ENCODE measurements at regions not wholly inside any gene's neighbourhood (a gene's known extent, or its start where the extent isn't known, plus 50 kb on each side); places are given as distances from the start of the nearest gene placed in this dataset.

GRCh38 chr16:65229191-65229662 lies 107.4 kb upstream of the CDH11 start:
- ChIA-PET POLR2A (no interaction called here), CTCF (no interaction called here)
- DNase-seq (ENCODE audit: extremely low spot score): no peak
- TF ChIP-seq BHLHE40 (IDR thresholded peaks at IDR 0.05; ENCODE audit: borderline replicate concordance): no peak
- TF ChIP-seq FOXM1 (IDR thresholded peaks at IDR 0.05; ENCODE audit: borderline replicate concordance): no peak

DNA sequence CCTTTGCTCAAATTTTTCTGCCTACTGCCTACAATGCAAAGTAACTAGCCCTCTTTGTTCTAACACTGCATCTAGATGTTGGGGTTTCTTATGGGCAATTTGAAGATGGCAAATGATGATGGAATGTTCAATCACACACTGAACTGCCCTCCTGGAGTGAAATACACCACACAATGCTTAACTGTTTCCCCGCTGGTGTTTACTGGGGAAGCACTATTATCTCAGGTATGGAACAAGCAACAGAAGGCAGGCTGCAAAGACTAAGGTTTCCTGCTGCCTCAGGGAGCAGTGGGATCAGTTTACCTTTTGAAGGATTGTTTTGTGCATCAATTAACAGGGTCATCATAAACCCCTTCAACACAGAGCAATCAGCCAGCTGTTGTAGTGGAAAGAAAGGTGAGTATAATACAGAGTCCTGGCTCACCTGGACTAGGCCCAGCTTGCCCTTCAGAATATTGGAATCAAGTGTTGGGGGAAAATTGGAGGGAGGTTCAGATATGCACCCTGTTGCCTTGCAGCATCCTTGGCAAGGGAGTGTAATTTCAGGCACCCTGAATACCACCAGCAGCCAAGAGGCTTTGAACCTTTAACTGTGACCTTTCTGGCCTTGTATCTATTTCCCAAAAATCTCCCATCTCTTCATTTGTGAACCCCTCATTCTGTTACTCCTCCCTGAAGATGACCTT lies 105.4 kb upstream of the CDH11 start:
- ChIA-PET POLR2A (no interaction called here), CTCF (no interaction called here)
- DNase-seq (ENCODE audit: extremely low spot score): no peak
- no peak for TF ChIP-seq ZNF384 (IDR thresholded peaks at IDR 0.05)
- TF ChIP-seq HDGF (IDR thresholded peaks at IDR 0.05; ENCODE audit: borderline replicate concordance): no peak
- TF ChIP-seq ARNT (IDR thresholded peaks at IDR 0.05): no peak
- TF ChIP-seq FOXM1 (IDR thresholded peaks at IDR 0.05; ENCODE audit: borderline replicate concordance): no peak
- no peak for TF ChIP-seq ELF4 (IDR thresholded peaks at IDR 0.05)
- TF ChIP-seq, protein P1, sequence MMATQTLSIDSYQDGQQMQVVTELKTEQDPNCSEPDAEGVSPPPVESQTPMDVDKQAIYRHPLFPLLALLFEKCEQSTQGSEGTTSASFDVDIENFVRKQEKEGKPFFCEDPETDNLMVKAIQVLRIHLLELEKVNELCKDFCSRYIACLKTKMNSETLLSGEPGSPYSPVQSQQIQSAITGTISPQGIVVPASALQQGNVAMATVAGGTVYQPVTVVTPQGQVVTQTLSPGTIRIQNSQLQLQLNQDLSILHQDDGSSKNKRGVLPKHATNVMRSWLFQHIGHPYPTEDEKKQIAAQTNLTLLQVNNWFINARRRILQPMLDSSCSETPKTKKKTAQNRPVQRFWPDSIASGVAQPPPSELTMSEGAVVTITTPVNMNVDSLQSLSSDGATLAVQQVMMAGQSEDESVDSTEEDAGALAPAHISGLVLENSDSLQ (IDR thresholded peaks at IDR 0.05): no peak
- TF ChIP-seq FOXA1 (IDR thresholded peaks at IDR 0.05): no peak
- no peak for TF ChIP-seq NFRKB (IDR thresholded peaks at IDR 0.05)
- no peak for TF ChIP-seq CTBP1 (IDR thresholded peaks at IDR 0.05; ENCODE audit: borderline replicate concordance)
- TF ChIP-seq FOXK2 (IDR thresholded peaks at IDR 0.05): no peak
- TF ChIP-seq LEF1 (IDR thresholded peaks at IDR 0.05; ENCODE audit: borderline replicate concordance): no peak
- TF ChIP-seq TARDBP (IDR thresholded peaks at IDR 0.05): no peak
- no peak for TF ChIP-seq BHLHE40 (IDR thresholded peaks at IDR 0.05; ENCODE audit: borderline replicate concordance)
- TF ChIP-seq SP1 (IDR thresholded peaks at IDR 0.05): no peak
- TF ChIP-seq L3MBTL2 (conservative IDR thresholded peaks at IDR 0.05): no peak

- ChIA-PET POLR2A (no interaction called here), CTCF (no interaction called here)
These were observed 104.2 kb upstream of the CDH11 start for GRCh38 chr16:65226077-65226476.

DNA sequence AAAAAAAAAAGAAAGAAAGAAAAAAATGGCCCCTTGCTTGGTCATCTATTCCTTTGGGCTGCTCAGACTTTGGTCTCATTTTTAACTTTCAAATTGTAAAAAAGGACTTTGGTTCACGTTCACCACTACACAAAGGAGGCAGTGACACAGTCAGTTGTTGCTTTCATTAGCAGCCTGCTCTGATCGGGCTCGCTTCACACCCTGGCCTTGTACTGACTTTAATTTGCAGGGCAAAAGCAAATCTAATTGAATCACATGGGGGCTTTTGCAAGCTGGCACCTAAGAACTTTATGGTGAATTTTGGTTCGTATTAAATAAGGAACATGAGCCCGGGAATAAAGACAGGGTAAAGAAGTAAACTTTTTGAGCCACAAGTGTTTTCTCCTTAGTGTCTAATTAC lies 103.6 kb upstream of the CDH11 start:
- ChIA-PET CTCF (no interaction called here), POLR2A (no interaction called here)
- TF ChIP-seq, protein P1 (IDR thresholded peaks at IDR 0.05): no peak
- no peak for TF ChIP-seq SP1 (IDR thresholded peaks at IDR 0.05)
- TF ChIP-seq FOXM1 (IDR thresholded peaks at IDR 0.05; ENCODE audit: borderline replicate concordance): no peak
- TF ChIP-seq L3MBTL2 (conservative IDR thresholded peaks at IDR 0.05): no peak
- no peak for TF ChIP-seq ARNT (IDR thresholded peaks at IDR 0.05)
- TF ChIP-seq TARDBP (IDR thresholded peaks at IDR 0.05): no peak
- TF ChIP-seq CTBP1 (IDR thresholded peaks at IDR 0.05; ENCODE audit: borderline replicate concordance): no peak
- no peak for TF ChIP-seq ZNF384 (IDR thresholded peaks at IDR 0.05)
- no peak for TF ChIP-seq SUZ12 (IDR thresholded peaks at IDR 0.05)
- TF ChIP-seq BHLHE40 (IDR thresholded peaks at IDR 0.05; ENCODE audit: borderline replicate concordance): no peak
- no peak for TF ChIP-seq LEF1 (IDR thresholded peaks at IDR 0.05; ENCODE audit: borderline replicate concordance)
- TF ChIP-seq NFRKB (IDR thresholded peaks at IDR 0.05): no peak
- no peak for TF ChIP-seq FOXK2 (IDR thresholded peaks at IDR 0.05)
- no peak for DNase-seq (ENCODE audit: extremely low spot score)

More at GRCh38 chr16:65226077-65226476, 104.2 kb upstream of the CDH11 start:
- TF ChIP-seq FOXK2 (IDR thresholded peaks at IDR 0.05): no peak
- no peak for TF ChIP-seq SUZ12 (IDR thresholded peaks at IDR 0.05)
- TF ChIP-seq FOXM1 (IDR thresholded peaks at IDR 0.05; ENCODE audit: borderline replicate concordance): no peak
- no peak for TF ChIP-seq SP1 (IDR thresholded peaks at IDR 0.05)
- TF ChIP-seq TARDBP (IDR thresholded peaks at IDR 0.05): no peak
- no peak for TF ChIP-seq L3MBTL2 (conservative IDR thresholded peaks at IDR 0.05)
- TF ChIP-seq ARNT (IDR thresholded peaks at IDR 0.05): no peak
- no peak for TF ChIP-seq LEF1 (IDR thresholded peaks at IDR 0.05; ENCODE audit: borderline replicate concordance)
- TF ChIP-seq, protein P1 (IDR thresholded peaks at IDR 0.05): no peak
- no peak for TF ChIP-seq HDGF (IDR thresholded peaks at IDR 0.05; ENCODE audit: borderline replicate concordance)
- no peak for TF ChIP-seq ZNF384 (IDR thresholded peaks at IDR 0.05)
- no peak for TF ChIP-seq BHLHE40 (IDR thresholded peaks at IDR 0.05; ENCODE audit: borderline replicate concordance)
- no peak for TF ChIP-seq ELF4 (IDR thresholded peaks at IDR 0.05)
- TF ChIP-seq NFRKB (IDR thresholded peaks at IDR 0.05): no peak
- no peak for DNase-seq (ENCODE audit: extremely low spot score)

DNA sequence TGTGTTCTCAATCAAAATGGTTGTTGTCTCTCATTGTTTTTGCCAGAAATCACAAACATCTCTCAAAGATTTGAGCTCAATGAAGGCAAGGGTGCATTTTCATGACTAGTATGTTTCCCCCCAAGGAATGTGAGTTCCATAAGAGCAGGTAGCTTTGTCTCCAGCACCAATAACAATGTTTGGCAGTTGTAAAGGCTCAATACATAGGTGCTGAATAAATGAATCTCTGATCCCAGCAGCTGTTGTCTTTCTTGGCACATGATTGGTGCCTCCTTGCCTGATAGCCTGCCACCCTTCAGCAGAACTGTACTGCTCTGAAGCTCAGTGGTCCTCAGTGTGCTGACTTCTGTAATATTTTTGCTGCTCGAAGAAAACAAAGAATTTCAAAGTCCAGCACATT lies 103.1 kb upstream of the CDH11 start:
- CTCF ChIA-PET: no interaction called here

GRCh38 chr16:65224471-65224870 lies 102.6 kb upstream of the CDH11 start:
- DNase-seq (ENCODE audit: extremely low spot score): no peak
- TF ChIP-seq ARNT (IDR thresholded peaks at IDR 0.05) (no peak), FOXM1 (IDR thresholded peaks at IDR 0.05; ENCODE audit: borderline replicate concordance) (no peak), ZNF384 (IDR thresholded peaks at IDR 0.05) (no peak), ELF4 (IDR thresholded peaks at IDR 0.05) (no peak), FOXK2 (IDR thresholded peaks at IDR 0.05) (no peak), FOXA1 (IDR thresholded peaks at IDR 0.05) (no peak), SUZ12 (IDR thresholded peaks at IDR 0.05) (no peak), BHLHE40 (IDR thresholded peaks at IDR 0.05; ENCODE audit: borderline replicate concordance) (no peak), TARDBP (IDR thresholded peaks at IDR 0.05) (no peak), NFRKB (IDR thresholded peaks at IDR 0.05) (no peak), SP1 (IDR thresholded peaks at IDR 0.05) (no peak), HDGF (IDR thresholded peaks at IDR 0.05; ENCODE audit: borderline replicate concordance) (no peak), L3MBTL2 (conservative IDR thresholded peaks at IDR 0.05) (no peak), LEF1 (IDR thresholded peaks at IDR 0.05; ENCODE audit: borderline replicate concordance) (no peak), CTBP1 (IDR thresholded peaks at IDR 0.05; ENCODE audit: borderline replicate concordance) (no peak)
- TF ChIP-seq, protein P1 (IDR thresholded peaks at IDR 0.05): no peak
- POLR2A ChIA-PET: no interaction called here
- CTCF ChIA-PET: no interaction called here

More for the DNA sequence above, 103.1 kb upstream of the CDH11 start:
- TF ChIP-seq L3MBTL2 (conservative IDR thresholded peaks at IDR 0.05): no peak
- TF ChIP-seq ARNT (IDR thresholded peaks at IDR 0.05): no peak
- TF ChIP-seq FOXK2 (IDR thresholded peaks at IDR 0.05): no peak
- no peak for TF ChIP-seq SUZ12 (IDR thresholded peaks at IDR 0.05)
- TF ChIP-seq BHLHE40 (IDR thresholded peaks at IDR 0.05; ENCODE audit: borderline replicate concordance): no peak
- no peak for TF ChIP-seq CTBP1 (IDR thresholded peaks at IDR 0.05; ENCODE audit: borderline replicate concordance)
- TF ChIP-seq ELF4 (IDR thresholded peaks at IDR 0.05): no peak
- TF ChIP-seq HDGF (IDR thresholded peaks at IDR 0.05; ENCODE audit: borderline replicate concordance): no peak
- TF ChIP-seq FOXA1 (IDR thresholded peaks at IDR 0.05): no peak
- TF ChIP-seq LEF1 (IDR thresholded peaks at IDR 0.05; ENCODE audit: borderline replicate concordance): no peak
- DNase-seq (ENCODE audit: extremely low spot score): no peak
- POLR2A ChIA-PET: no interaction called here

All from HEK293T (cell line).